Fibroblast of gingiva (primary cell): ENCODE measurements at regions not wholly inside any gene's neighbourhood (a gene's known extent, or its start where the extent isn't known, plus 50 kb on each side); places are given as distances from the start of the nearest gene placed in this dataset.

Experiments
- DNase-seq: peaks from one replicate; pipeline ENCODE4 v3.0.0-alpha.2; 2011; ENCODE audit warnings: low read depth

DNA sequence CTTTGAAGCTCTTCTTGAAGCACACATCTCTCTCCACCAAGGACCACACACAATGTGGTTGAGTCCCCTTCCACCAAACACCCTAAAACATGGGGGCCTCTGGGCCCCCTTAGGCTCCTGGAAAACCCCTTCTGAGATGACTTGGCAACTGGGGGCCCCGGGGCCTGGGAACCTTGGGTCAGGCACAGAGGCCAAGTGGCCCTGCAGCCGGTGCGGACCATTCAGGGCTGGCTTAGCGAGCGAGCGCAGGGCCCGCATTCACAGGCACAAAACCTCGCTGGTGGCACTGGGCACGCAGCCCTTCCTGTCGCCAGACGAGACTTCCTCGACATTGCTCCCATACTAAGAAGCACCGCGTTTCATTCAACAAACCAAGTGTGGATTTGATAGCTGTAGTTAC is 111.2 kb upstream of the ID2 start:
- DNase-seq = no peak

DNA sequence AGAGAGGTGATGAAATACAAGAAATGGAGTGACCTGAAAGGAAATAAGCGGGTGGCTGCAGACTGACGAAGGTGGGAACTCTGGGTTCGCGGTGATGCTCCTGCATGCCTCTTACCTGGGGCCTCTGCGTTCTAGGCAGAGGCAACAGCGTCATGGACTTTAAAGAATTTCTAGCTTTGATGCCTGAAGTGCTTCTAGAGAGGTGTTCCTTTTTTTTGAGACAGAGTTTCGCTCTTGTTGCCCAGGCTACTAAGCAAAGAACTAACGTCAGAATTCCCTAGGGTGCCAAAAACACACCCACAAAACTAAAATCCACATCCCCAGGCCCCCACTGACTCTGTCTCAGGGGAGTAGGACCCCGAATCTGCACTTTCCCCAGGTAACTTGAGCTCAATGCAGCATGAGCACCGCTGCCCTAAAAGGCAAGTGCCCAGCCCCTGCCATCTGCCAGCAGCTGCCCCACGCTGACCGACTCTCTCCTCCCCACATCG is 110.5 kb upstream of the ID2 start:
- DNase-seq = no peak

DNA sequence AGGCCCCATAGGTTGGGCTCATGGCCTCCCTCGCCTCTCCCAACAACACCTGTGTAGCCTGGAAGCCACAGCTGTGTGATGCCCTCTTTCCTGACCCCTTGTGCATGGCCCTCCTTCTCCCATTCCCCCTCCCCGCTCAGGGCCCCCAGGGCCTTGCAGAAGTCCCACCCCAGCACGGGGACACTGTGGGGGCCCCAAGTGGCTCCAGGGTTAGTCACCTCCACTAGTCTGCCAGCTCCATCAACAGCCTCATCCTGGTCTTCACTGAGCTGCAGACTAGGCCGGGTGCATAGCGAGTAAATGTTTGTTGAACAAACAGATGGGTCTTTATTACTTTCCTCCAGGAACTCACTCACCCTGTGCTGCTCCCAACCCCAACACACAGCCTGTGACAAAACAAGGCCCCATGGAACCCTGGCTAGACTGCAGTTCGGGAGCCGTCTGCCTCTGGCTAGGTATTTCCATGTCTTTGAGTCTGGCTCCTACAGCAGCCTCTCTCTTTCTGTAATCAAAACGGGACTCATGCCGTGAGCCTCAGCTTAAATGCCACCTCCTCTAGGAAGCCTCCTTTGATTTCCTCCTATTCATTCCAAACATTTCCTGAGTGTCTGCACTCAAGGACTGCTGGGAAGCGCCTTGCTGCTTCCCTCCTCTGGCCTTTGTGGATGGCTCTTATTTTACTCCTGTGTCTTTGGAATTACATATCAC is 109.9 kb upstream of the ID2 start:
- no peak for DNase-seq

DNA sequence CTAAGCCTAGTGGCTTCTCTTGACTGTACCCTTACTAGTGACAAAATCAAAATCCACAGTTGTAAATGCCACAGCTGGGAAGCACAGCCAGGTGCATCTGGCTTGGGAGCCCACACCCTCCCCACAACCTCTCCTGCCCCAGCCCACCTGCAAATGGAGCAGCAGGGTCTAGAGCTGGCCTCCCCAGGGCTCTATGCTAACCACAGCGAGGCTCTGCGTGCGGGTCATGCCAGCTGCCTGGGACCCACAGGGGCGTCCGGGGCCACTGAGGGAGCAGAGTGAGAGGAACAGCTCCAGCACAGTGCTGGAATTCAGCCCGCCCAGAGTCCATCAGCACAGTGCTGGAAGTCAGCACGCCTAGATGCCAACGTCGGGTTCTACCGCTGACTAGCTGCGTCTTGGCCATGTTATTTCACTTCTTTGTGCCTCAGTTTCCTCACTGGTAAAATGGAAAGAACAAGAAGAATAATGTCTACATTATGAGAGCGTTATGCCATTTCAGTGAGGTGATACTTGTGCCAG is 109.1 kb upstream of the ID2 start:
- no peak for DNase-seq

DNA sequence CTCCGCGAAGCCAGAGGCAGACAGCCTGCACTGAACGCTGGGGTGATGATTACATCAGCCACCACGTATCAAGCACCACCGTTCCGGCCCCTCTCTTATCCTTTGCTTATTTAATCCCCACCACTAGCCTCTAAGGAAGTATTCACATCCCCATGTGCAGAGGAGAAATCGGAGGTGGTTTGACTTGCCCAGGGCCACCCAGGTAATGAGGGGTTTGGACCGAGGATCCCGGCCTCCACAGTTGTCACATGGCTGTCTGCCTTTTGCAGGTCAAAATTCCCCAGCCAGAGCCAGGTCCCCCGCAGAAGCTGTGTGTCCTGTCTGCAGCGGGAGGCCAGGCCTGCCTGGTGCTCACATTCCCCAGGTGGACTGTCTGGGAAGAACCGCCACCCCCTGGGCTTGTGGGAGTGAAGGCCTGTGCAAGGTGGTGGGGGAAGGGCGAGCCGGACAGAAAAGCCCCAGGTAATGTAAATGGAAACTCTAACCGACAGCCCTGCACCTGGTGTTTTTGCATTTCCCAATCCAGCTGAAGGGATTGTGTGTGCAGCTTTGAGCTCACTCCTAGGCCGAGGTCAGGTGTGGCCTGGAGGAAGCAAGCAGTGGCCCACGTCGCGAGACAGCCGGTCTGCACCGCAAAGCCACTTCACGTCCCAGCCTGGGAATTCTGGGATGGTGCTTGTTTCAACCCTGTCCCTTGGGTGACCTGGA is 108.5 kb upstream of the ID2 start:
- DNase-seq = no peak

DNA sequence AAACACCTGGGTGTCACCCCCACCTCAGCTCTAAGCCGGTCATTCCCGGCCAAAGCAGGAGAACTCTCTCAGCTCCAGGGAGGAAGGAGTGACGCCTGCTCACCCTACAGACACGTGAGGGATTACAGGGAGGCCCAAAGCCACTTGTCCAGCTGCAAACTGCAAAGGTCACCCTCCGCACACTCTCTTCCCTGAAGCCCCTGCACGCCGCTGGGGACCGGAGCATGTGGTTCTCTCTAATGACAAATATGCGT is 108.0 kb upstream of the ID2 start:
- no peak for DNase-seq

DNA sequence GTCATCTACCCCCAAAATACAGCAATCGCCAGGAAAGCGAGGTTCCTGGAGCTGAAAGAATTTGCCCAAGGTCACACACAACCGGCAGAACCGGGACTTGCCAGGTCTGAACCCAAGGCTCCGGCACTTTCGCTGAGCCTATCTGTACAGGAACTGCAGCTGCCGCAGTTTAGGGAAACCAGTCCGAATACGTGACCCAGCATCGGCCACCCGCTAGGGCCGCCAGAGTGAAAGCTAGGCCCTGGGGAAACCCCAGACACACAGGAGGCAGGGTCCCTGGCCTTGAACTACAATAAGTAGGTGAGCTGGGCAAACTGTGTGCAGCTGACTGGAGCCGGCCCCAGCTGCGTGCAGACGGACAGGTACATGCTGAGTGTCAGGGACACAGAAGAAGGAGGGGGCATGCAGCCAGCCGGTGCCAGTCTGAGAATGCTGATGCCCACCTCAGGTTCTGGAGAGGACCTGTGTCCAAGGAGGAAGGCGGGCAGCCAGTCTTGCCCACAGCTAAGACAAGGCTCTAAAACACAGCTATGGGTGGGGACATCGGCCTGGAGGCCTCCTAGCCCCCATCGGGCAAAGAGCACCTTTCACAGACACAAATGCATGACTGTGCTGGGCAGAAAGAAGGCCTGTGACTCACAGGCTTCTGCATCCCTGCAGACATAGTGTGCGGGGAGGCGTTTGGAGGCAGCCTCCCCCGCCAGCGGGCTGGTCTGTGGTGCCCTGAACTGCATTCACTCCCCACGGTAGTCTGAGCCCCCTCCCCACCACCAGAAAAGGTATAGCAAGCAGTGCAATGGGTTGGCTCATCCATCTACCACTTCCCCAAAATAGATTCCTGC is 107.4 kb upstream of the ID2 start:
- DNase-seq = no peak

DNA sequence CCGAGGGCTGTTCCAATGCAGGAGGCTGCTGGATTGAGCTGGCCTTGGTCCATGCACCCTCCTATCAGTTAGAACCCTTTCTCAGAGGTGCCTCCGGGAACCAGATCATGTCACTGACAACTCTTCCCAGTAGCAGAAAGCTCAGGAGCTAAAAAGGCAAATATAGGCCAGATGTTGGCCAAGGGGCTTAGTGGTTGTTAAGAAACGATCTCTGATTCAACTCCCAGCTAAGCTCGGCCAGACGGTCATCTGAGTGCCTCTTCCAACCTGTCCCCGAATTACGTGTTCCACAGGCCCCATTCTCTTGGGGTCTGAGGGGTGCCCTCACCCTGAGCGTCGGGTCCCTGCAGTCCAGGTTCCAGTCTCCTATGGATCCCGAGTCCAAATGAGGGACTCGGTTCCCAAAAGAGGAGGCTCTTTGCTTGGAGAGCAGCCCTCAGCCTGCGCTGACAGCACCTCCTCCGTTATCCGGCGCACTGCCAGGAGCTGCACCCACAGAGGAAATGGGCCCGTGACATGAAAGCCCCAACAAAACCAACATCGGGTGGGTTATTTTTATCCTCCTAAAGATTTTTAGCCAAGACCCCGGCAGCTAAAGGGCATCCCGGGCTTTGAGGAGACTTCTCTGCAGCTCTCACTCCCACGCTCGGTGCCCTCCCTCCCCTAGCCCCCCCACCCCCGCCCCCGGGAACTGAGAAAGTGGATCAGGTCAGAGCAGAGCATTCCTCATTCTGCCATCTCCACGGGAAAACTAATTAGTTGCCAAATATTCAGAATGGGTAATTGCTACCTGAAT is 106.6 kb upstream of the ID2 start:
- no peak for DNase-seq

DNA sequence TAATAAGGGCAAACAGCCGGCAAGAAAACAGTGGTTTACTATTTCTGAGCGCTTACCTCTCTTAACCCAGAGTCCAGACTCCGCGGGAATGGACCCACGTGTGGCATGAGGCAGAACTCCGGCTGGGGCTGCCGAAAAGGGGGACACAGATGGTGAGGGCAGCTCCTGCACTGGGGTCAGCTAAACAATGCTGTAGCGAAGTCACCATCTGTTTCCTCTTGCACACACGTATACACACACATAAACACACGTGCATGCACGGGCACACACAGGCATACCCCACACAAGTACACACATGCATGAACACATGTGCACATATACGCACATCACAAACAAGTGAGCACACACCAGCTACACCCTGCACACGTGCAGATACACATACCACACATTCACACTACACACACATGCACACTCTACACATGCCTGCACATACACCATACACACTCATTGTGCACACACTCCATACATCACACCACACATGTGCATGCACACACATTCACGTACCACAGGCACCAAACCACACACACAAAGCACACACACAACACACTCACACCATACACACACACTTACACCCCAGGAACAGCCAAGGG is 105.9 kb upstream of the ID2 start:
- no peak for DNase-seq

DNA sequence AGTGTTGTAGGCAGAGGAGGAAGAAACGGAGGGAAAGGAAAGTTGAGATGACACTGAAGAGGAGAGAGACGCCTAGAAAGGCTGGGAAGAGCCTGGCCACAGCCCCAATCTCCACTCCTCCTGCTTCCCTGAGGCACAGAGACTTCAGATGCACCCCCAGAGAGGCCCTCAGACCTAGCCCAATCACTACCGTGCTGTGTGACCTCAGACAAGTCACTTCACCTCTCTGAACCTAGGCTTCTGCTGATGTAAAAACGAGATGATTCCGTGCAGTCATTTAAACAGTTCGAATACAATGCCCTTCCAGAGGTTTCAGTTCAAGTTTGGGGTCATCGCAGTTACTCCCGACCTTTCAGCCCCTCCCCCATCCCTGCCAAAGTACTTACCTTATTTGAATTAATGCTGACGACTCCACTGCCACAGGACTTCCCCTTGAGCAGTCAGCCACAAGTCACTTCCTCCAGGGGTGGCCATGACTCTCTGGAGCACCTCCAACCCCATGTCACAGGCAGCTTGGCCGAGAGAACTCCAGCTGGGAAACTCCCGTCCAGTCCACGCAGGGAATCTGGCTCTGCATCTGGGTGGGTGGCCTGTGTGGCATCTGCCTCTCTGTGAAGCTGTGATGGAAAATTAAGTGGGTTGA is 105.2 kb upstream of the ID2 start:
- no peak for DNase-seq

DNA sequence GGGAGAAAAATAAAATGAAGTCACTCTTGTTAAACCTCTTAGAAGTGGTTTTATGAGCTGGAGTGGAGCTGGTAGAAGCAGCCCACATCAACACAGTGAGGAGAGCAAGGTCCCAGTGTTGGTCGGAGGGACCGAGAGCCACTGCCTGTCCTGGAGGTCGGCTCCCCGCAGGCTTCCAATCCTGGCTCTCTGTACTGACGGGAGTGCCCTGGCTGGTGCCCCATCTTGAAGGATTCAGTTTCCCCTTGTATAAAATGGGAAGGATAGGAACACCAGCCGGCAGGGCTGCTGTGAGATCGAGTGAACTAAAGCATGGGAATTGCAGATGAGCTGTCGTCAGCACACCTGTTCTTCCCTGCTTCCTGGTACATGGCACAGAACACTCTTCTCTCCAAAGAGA is 104.3 kb upstream of the ID2 start:
- DNase-seq = no peak

DNA sequence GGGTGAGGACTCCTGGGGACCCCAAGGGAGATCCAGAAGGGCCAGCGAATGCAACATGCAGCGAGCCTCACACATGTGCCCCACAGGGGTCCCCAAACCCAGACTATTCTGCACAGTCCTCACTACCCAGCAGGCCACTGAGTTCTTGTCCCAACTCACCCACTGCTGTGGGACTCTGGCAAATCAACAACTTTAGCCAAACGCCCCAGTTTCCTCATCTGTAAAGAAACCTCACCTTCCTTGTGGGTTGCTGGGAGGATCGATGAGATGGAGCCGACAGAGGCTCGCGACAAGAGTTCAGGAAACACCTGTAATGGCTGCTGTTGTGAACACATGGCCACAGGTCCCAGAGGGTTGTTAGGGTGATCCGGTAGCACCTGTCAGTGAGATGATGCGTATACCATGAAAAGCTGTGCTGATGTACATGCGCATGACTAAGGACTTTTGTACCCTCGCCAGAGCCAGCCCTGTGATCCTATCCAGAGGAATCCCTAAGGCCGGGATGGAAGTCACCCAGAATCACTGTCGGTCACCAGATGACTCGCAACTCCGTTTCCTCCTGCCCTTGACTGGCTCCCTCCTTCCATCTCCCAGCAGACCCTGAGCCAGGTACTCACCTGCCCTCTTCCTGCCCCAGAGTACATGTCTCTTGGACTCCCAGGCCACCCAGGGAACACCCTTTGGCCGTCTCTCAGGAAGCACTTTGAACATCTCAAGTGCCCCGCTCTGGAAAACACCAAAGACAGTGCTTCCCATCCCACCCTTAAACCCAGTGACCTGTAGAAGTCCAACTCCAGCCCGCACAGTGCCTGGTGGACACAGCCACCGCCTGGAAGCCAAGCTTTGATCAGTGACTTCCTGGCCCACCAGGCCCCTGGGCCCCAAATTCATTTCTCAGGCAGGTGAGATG is 103.3 kb upstream of the ID2 start:
- no peak for DNase-seq

DNA sequence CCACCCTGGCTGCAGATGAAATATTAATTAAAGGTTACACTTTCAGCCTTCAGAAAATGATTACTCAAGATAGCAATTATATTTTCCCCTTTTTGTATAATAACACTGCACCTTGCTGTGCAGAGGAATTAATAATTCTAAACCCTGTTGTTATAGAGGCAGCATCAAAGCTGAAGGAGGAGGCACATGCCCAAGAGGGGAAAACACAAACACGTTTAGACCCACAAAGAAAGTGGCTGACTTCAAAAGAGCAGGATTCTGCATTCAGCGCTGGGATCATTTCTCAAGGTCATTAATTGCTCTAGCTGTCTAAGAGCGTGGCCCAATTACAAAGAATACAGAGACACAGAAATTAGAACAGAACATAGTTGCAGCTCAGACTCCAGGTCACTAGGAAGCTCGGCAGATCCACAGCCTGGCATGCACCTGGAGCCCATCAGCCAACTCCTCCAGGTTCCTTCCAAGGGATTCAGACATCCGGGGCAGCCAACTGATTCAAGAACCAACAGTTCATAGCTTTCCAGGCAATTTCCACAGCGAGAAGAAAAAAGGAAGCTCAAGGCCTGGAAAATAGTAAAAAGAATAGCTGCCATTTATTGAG is 102.3 kb upstream of the ID2 start:
- no peak for DNase-seq

DNA sequence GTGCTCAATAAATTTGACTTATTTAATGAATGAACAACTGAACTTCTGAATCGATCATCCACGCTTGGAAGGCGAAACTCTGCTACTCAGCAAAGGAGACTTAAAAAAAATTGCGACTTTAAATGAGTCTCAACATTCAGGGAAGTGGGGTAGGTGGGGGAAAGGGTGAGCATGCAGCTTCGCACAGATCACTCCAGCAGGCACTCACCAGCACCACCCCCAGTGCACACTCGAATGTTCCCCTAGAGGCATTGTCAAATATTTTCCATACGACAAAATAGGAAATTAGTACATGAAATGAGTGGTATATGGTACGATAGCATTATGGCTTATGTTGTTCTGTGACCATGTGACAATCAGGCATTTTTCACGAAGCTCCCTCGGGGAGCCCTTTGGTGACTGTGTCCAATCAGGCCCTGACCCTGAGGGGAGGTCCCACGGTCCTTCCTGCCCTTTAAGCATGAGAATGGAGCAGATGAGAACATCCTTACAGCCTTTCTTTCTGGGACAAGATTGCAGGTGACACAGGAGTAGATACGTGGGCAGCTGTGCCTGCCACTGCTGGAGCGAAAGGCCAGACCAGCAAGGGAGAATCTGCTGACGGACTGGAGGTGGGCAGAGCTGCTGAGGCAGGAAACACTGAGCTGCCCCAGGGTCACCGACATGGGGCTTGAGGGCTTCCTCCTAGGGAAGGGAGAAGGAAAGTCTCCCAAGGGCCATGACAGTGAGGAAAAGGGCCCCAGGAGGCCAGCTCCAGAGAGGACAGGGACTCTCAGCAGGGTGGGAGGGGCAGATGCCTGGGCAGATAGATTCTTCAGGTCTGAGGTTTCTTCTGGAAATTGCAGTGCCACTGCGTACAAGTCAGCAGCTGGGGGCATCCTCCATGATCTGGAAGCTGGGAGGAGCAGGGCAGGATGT is 101.3 kb upstream of the ID2 start:
- DNase-seq = no peak

DNA sequence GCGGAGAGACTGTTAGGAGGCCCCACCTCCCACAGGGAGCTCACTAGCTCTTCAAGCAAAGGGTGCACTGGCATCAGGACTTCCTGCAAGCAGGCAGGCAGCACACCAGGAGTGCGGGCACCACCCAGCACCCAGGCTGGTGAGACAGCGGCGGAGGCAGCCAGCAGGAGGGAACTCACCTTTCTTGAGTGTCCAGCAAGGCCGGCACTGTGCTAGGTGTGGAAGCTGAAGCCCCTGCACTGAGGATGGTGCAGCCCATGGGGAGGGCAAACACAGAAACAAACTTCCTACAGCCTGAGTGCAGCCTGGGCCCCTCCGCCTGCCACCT is 100.7 kb upstream of the ID2 start:
- DNase-seq = no peak

DNA sequence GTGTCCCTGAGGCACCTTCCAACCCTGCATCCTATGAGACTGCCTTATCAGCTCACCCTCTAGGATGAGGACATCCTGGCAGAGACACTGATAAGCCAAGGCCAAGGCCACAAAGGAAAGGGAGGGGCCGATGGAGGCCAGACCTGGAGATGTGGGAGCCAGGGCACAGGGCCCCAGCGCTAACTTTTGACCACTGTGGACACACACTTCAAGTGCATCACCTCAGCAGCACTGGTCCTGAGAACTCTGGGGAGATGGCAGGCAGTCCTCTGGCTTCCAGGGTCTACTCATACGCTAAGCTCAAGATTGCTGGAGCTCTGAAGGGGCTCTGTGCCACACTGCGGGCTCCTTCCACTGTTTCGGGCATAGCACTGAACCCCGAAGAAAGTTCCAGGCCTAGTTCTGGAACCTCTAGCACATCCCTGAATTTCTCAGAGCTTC is 100.2 kb upstream of the ID2 start:
- DNase-seq = no peak

DNA sequence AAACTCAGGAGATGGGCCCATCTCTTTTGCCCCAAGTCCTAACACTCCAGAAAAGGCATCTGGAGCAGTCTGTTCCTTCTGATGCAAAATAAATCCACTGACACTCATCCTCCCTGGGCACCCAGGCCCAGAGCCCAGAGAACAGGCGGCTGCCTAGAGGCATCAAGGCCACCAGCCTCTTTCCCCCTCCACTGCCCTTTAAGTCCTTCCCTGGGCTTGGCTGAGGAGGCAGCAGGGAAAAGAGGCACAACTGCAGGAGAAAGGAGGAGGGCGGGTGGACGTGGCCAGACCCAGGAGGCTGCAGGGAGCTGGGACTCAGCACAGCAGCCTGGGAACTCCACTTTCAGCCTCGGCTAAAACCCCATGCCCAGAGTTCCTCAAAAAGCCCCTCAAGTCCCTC is 99.7 kb upstream of the ID2 start:
- DNase-seq = no peak

DNA sequence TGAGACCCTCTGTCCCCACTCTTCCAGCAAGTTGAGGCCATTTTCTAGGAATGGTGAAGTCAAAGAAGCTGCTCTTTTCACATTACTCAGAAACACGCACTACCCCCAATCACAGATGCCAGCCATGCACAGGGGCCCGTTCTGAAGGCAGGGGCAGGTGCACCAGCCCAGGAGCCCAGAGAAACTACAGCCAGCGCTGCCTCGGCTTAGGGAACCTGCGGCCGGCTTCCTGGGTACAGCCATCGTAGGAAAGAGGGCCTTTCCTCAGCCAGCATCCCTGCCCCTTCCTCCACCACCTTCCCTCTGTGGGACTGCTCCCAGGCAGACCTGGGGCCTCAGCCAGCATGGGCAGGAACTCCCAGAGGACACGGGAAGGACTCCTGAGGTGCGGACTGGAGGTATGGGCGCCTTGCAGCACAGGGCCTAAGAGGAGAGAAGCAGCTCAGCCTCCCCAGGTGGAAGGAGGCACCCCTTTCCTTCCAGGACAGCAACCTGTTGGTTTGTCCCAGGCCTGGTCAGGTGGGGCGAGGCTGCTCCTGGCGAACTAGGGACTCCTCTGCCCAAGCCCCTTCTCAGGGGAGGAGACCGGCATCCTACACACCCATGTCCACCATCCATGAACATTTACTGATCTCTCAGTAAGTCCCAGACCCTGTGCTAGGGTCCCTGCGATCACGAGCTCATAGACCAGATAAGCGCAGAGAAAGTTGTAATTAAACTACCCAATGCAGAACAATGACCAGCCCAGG is 99.0 kb upstream of the ID2 start:
- no peak for DNase-seq
